A549 (cell line): ENCODE measurements at regions not wholly inside any gene's neighbourhood (a gene's known extent, or its start where the extent isn't known, plus 50 kb on each side); places are given as distances from the start of the nearest gene placed in this dataset.
"Not testable (repeated sequence)": the region's sequence is repeated elsewhere in the genome, so short reads cannot be mapped to it uniquely, and the experiment has no call there.

Experiments used
- ATAC-seq, 2 experiments: fragments of 200-7000 bp in 1 of 2; fragments of >200 bp in 1 of 2; cut with Nextera tagmentation in 1 of 2; cut with Tn5 transposase in 1 of 2; 3 replicates each; pipeline versions ENCODE4 v1.8.0 to v1.9.1; 2018 to 2020; ENCODE audit warnings: mild to moderate bottlenecking in 1 of 2, moderate library complexity in 1 of 2
- CTCF ChIA-PET: fragments of 300-600 bp; sonication (Branson Sonifier 250); formaldehyde crosslinking; extraction: SDS; loops from one replicate; lab custom pipeline; 2021; ENCODE audit warnings: antibody characterized with exemption, inconsistent platforms; lab: Yijun Ruan, JAX
- POLR2A ChIA-PET: fragments of 350-600 bp; formaldehyde crosslinking; extraction: SDS; loops from one replicate; lab custom pipeline; 2021; ENCODE audit warnings: antibody characterized with exemption, inconsistent platforms; lab: Yijun Ruan, JAX
- DNase-seq, 2 experiments: peaks; one replicate each; pipeline versions ENCODE4 v3.0.0 to v3.0.0-alpha.2; 2011 to 2016; ENCODE audit warnings: low read depth in 1 of 2, low spot score in 1 of 2
- FAIRE-seq: peaks from 2 replicates; lab custom pipeline; 2011; peaks lifted over from hg19 to GRCh38; lab: Jason Lieb, UNC
- H3K27ac ChIP-seq, 2 experiments: fragments of >200 bp; sonication (Bioruptor Twin); formaldehyde crosslinking; 3 replicates each; pipeline ENCODE4 v1.5.1; 2016 to 2017
- H3K4me1 ChIP-seq: fragments of >200 bp; sonication (Bioruptor Twin); formaldehyde crosslinking; 3 replicates; pipeline ENCODE4 v1.6.1; 2016
- H3K4me2 ChIP-seq: fragments of >200 bp; sonication (Bioruptor Twin); formaldehyde crosslinking; 3 replicates; pipeline ENCODE4 v1.6.1; 2016
- H3K4me3 ChIP-seq: fragments of >200 bp; sonication (Bioruptor Twin); formaldehyde crosslinking; 3 replicates; pipeline ENCODE4 v1.5.1; 2016
- H3K9me3 ChIP-seq: fragments of >200 bp; sonication (Bioruptor Twin); formaldehyde crosslinking; 3 replicates; pipeline ENCODE4 v1.6.1; 2016
- BCL3 ChIP-seq: fragments of >200 bp; sonication (Bioruptor Twin); formaldehyde crosslinking; IDR thresholded peaks from 3 replicates; pipeline ENCODE4 v1.6.1; 2016
- CBX2 ChIP-seq: fragments of 200-600 bp; sonication (generic); IDR thresholded peaks from 2 replicates; pipeline ENCODE4 v1.6.1; 2016; ENCODE audit warnings: low read depth, mild to moderate bottlenecking, borderline replicate concordance
- CEBPB ChIP-seq, 2 experiments: fragments of >200 bp in 1 of 2; sonication (Bioruptor Twin) in 1 of 2; formaldehyde crosslinking in 1 of 2; IDR thresholded peaks; 2 replicates each; pipeline ENCODE4 v1.6.1; 2012 to 2016
- CHD4 ChIP-seq: fragments of 200-600 bp; sonication (generic); IDR thresholded peaks from 2 replicates; pipeline ENCODE4 v1.6.1; 2016; ENCODE audit warnings: antibody characterized with exemption, mild to moderate bottlenecking, borderline replicate concordance
- CTCF ChIP-seq: fragments of >200 bp; sonication (Bioruptor Twin); formaldehyde crosslinking; IDR thresholded peaks from 3 replicates; pipeline ENCODE4 v1.5.1; 2016
- E2F6 ChIP-seq: IDR thresholded peaks from 2 replicates; pipeline ENCODE4 v1.6.1; 2012; ENCODE audit warnings: low read depth, borderline replicate concordance
- EHF ChIP-seq: fragments of 250-450 bp; sonication (Bioruptor Pico); IDR thresholded peaks from 2 replicates; pipeline ENCODE4 v1.5.0; 2020; ENCODE audit warnings: mild to moderate bottlenecking
- EHMT2 ChIP-seq: fragments of 200-600 bp; sonication (generic); IDR thresholded peaks from 2 replicates; pipeline ENCODE4 v1.6.1; 2016; ENCODE audit warnings: antibody characterized with exemption, low read depth, mild to moderate bottlenecking, moderate library complexity
- ESRRA ChIP-seq: fragments of 150-350 bp; IDR thresholded peaks from 2 replicates; pipeline ENCODE4 v1.6.1; 2014; ENCODE audit warnings: mild to moderate bottlenecking, low read length, borderline replicate concordance
- FOSL2 ChIP-seq, 2 experiments: fragments of 450-650 bp in 1 of 2; fragments of >200 bp in 1 of 2; sonication (Bioruptor Twin) in 1 of 2; formaldehyde crosslinking; IDR thresholded peaks; 2 replicates each; pipeline versions ENCODE4 v1.5.0 to v1.6.1; 2016 to 2020; ENCODE audit warnings: mild to moderate bottlenecking in 1 of 2, moderate library complexity in 1 of 2
- GATA3 ChIP-seq: IDR thresholded peaks from 2 replicates; pipeline ENCODE4 v1.6.1; 2012; ENCODE audit warnings: borderline replicate concordance
- HDAC2 ChIP-seq: fragments of 200-600 bp; sonication (generic); IDR thresholded peaks from 2 replicates; pipeline ENCODE4 v1.6.1; 2016
- HEYL ChIP-seq: fragments of 250-450 bp; sonication (Bioruptor Pico); IDR thresholded peaks from 2 replicates; pipeline ENCODE4 v1.8.0; 2021; ENCODE audit warnings: mild to moderate bottlenecking, moderate library complexity
- HOXB13 ChIP-seq: fragments of 250-450 bp; sonication (Bioruptor Pico); IDR thresholded peaks from 2 replicates; pipeline ENCODE4 v1.5.0; 2020; ENCODE audit warnings: low read depth, mild to moderate bottlenecking, moderate library complexity
- HOXB5 ChIP-seq: fragments of 250-450 bp; sonication (Bioruptor Pico); IDR thresholded peaks from 2 replicates; pipeline ENCODE4 v1.5.0; 2020; ENCODE audit warnings: mild to moderate bottlenecking, moderate library complexity
- KDM1A ChIP-seq: fragments of 200-600 bp; sonication (generic); IDR thresholded peaks from 2 replicates; pipeline ENCODE4 v1.6.1; 2016; ENCODE audit warnings: low read depth, mild to moderate bottlenecking
- MAZ ChIP-seq: fragments of 150-350 bp; IDR thresholded peaks from 2 replicates; pipeline ENCODE4 v1.6.1; 2014; ENCODE audit warnings: antibody characterized with exemption, low read depth, low read length, borderline replicate concordance
- MYC ChIP-seq: IDR thresholded peaks from 2 replicates; pipeline ENCODE4 v1.6.1; 2012; ENCODE audit warnings: mild to moderate bottlenecking, inconsistent platforms, low read length, improper control_type of control experiment, borderline replicate concordance
- NPAS2 ChIP-seq: fragments of 250-450 bp; sonication (Bioruptor Pico); IDR thresholded peaks from 2 replicates; pipeline ENCODE4 v1.8.0; 2022; ENCODE audit warnings: mild to moderate bottlenecking, moderate library complexity, borderline replicate concordance
- NR3C1 ChIP-seq: fragments of >200 bp; sonication (Bioruptor Twin); formaldehyde crosslinking; IDR thresholded peaks from 3 replicates; pipeline ENCODE4 v1.6.1; 2017
- PHF8 ChIP-seq: fragments of 200-600 bp; sonication (generic); IDR thresholded peaks from 2 replicates; pipeline ENCODE4 v1.6.1; 2016; ENCODE audit warnings: low read depth, mild to moderate bottlenecking, antibody characterized with exemption, moderate library complexity, borderline replicate concordance
- POLR2AphosphoS2 ChIP-seq: conservative IDR thresholded peaks from 2 replicates; pipeline ENCODE4 v1.6.1; 2012; ENCODE audit warnings: low read length, improper control_type of control experiment, inconsistent platforms
- SREBF2 ChIP-seq: fragments of 450-650 bp; IDR thresholded peaks from 2 replicates; pipeline ENCODE4 v1.6.1; 2014; ENCODE audit warnings: mild to moderate bottlenecking, moderate library complexity
- TFCP2L1 ChIP-seq: fragments of 250-450 bp; sonication (Bioruptor Pico); IDR thresholded peaks from 2 replicates; pipeline ENCODE4 v1.5.0; 2021; ENCODE audit warnings: mild to moderate bottlenecking
- TP53 ChIP-seq: fragments of 250-450 bp; sonication (Bioruptor Pico); IDR thresholded peaks from 2 replicates; pipeline ENCODE4 v1.5.0; 2021; ENCODE audit warnings: mild to moderate bottlenecking, moderate library complexity
- WGBS: methylation state at CpG from one replicate; pipeline ENCODE4 v1.1.6; 2017; ENCODE audit errors: missing lambda C conversion rate; 5-methylcytosine and 5-hydroxymethylcytosine counted together
- TF ChIP-seq, protein P1 (sequence below): fragments of 250-450 bp; sonication (Bioruptor Pico); IDR thresholded peaks from 2 replicates; pipeline ENCODE4 v1.5.0; 2021; ENCODE audit warnings: mild to moderate bottlenecking, moderate library complexity, borderline replicate concordance
- TF ChIP-seq, protein P2 (sequence below): IDR thresholded peaks from 2 replicates; pipeline ENCODE4 v1.6.1; 2012

GRCh38 chr9:93884808-93885207 lies 70.3 kb downstream of the BARX1 start:
- no peak for TF ChIP-seq PHF8
- no peak for TF ChIP-seq FOSL2 (IDR thresholded peaks at IDR 0.05)
- TF ChIP-seq FOSL2 (CRISPR knock-in tag; IDR thresholded peaks at IDR 0.05), result no peak
- TF ChIP-seq POLR2AphosphoS2, result no peak
- no peak for TF ChIP-seq HEYL (CRISPR knock-in tag)
- TF ChIP-seq MYC, result no peak
- TF ChIP-seq MAZ, result no peak
- no peak for TF ChIP-seq CEBPB (IDR thresholded peaks at IDR 0.05)
- TF ChIP-seq EHF, result no peak
- TF ChIP-seq HOXB13 (CRISPR knock-in tag), result no peak
- TF ChIP-seq, protein P1, sequence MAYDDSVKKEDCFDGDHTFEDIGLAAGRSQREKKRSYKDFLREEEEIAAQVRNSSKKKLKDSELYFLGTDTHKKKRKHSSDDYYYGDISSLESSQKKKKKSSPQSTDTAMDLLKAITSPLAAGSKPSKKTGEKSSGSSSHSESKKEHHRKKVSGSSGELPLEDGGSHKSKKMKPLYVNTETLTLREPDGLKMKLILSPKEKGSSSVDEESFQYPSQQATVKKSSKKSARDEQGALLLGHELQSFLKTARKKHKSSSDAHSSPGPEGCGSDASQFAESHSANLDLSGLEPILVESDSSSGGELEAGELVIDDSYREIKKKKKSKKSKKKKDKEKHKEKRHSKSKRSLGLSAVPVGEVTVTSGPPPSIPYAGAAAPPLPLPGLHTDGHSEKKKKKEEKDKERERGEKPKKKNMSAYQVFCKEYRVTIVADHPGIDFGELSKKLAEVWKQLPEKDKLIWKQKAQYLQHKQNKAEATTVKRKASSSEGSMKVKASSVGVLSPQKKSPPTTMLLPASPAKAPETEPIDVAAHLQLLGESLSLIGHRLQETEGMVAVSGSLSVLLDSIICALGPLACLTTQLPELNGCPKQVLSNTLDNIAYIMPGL (CRISPR knock-in tag), result no peak
- TF ChIP-seq NPAS2 (CRISPR knock-in tag), result no peak
- no peak for TF ChIP-seq ESRRA
- no peak for TF ChIP-seq GATA3
- no peak for TF ChIP-seq CBX2
- no peak for TF ChIP-seq BCL3
- TF ChIP-seq HDAC2, result no peak
- no peak for TF ChIP-seq NR3C1
- no peak for TF ChIP-seq CHD4
- no peak for TF ChIP-seq EHMT2
- no peak for TF ChIP-seq E2F6
- ChIA-PET CTCF (no interaction called here), POLR2A (no interaction called here)
- H3K4me2 ChIP-seq, result no peak overlapping the region
- H3K4me1 ChIP-seq, result no peaks in the 10 kb centered on the region
- ATAC-seq, result no peak
- no peak for DNase-seq
- H3K27ac ChIP-seq, result no peak overlapping the region
- H3K9me3 ChIP-seq, result no peaks in the 10 kb centered on the region
- no peak for FAIRE-seq
- 6% methylated on average over 1 of the region's 1 CpG for WGBS
- H3K4me3 ChIP-seq, result no peak overlapping the region

- POLR2A ChIA-PET, H3K27ac ChIP-seq, DNase-seq, CTCF ChIA-PET, FAIRE-seq, H3K4me2 ChIP-seq, H3K4me3 ChIP-seq, H3K4me1 ChIP-seq, ATAC-seq: not testable (repeated sequence)
- H3K9me3 ChIP-seq, result peaks cover 17% of the 10 kb centered on the region
- 61% methylated on average over 11 of the region's 35 CpGs for WGBS
Observed at GRCh38 chr9:93879662-93880407, 75.3 kb downstream of the BARX1 start.

DNA sequence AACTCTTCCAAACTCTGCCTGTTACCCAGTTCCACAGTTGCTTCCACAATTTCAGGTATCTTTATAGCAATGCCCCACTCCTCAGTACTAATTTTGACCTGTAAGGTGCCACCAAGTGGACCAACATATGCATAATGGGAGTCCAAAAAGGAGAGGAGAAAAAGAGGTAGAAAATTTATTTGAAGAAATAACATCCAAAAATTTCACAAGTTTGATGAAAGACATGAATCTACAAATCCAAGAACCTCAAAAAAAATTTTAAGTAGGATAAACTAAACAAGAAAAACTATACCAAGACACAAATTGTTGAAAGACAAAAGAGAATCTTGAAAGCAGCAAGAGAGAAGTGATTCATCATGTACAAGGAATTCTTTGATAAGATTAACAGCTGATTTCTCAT lies 79.8 kb downstream of the BARX1 start:
- POLR2A ChIA-PET, result no interaction called here
- CTCF ChIA-PET, result no interaction called here
- Histone ChIP-seq H3K4me2 (no peak overlapping the region), H3K4me3 (no peak overlapping the region), H3K4me1 (no peaks in the 10 kb centered on the region), H3K9me3 (peaks cover 32% of the 10 kb centered on the region), H3K27ac (no peak overlapping the region)
- ATAC-seq (no peak), FAIRE-seq (no peak), DNase-seq (no peak)
- TF ChIP-seq, protein P2, sequence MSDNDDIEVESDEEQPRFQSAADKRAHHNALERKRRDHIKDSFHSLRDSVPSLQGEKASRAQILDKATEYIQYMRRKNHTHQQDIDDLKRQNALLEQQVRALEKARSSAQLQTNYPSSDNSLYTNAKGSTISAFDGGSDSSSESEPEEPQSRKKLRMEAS, result no peak
- no peak for TF ChIP-seq NPAS2 (CRISPR knock-in tag)
- no peak for TF ChIP-seq TFCP2L1 (CRISPR knock-in tag)
- no peak for TF ChIP-seq KDM1A
- no peak for TF ChIP-seq NR3C1
- TF ChIP-seq POLR2AphosphoS2, result no peak
- no peak for TF ChIP-seq EHMT2
- TF ChIP-seq CTCF, result no peak
- no peak for TF ChIP-seq HOXB5
- no peak for TF ChIP-seq EHF
- no peak for TF ChIP-seq SREBF2
- TF ChIP-seq TP53 (CRISPR knock-in tag), result no peak
- TF ChIP-seq PHF8, result no peak
- TF ChIP-seq, all 56 proteins: peak for 0
